Testis (tissue), 2 donors: ENCODE measurements at regions not wholly inside any gene's neighbourhood (a gene's known extent, or its start where the extent isn't known, plus 50 kb on each side); places are given as distances from the start of the nearest gene placed in this dataset.
A peak's percentile ranks its signal among the peaks of the same experiment; 100 is the strongest.

Experiments
- DNase-seq: peaks from one replicate; pipeline ENCODE4 v3.0.0-alpha.2; 2019
- H3K27ac ChIP-seq, 2 donors: fragments of 200-600 bp; sonication (generic); one replicate each; pipeline ENCODE4 v1.5.1; 2019
- H3K27me3 ChIP-seq: fragments of 200-600 bp; sonication (generic); one replicate; pipeline ENCODE4 v1.5.1; 2019
- H3K36me3 ChIP-seq: fragments of 200-600 bp; sonication (generic); one replicate; pipeline ENCODE4 v1.5.1; 2017; ENCODE audit warnings: low read depth; ENCODE audit errors: missing control alignments
- H3K4me1 ChIP-seq: fragments of 200-600 bp; sonication (generic); one replicate; pipeline ENCODE4 v1.5.1; 2019
- H3K4me3 ChIP-seq, 2 donors: fragments of 200-600 bp; sonication (generic); one replicate each; pipeline ENCODE4 v1.5.1; 2017 to 2019
- H3K9me3 ChIP-seq: fragments of 200-600 bp; sonication (generic); one replicate; pipeline ENCODE4 v1.5.1; 2017
- POLR2A ChIP-seq: fragments of 450-650 bp; IDR thresholded peaks from one replicate; pipeline ENCODE4 v1.6.1; 2017; ENCODE audit warnings: antibody characterized with exemption, mild to moderate bottlenecking, moderate library complexity
- WGBS, 2 donors: methylation state at CpG; one replicate each; pipeline ENCODE4 v1.1.5; 2018; 5-methylcytosine and 5-hydroxymethylcytosine counted together
- intact Hi-C: fragments of 100-400 bp; cut with DNase I; formaldehyde crosslinking; loops from one replicate; pipeline ENCODE4 v1.15.1; 2023; ENCODE audit warnings: low total_unique reads
- TF ChIP-seq, protein P1 (sequence below), 3 experiments: fragments of 450-650 bp in 2 of 3; fragments of 200-600 bp in 1 of 3; sonication (generic) in 1 of 3; IDR thresholded peaks; one replicate each; pipeline ENCODE4 v1.5.1; 2016 to 2019; ENCODE audit warnings: antibody characterized with exemption in 3 of 3, mild to moderate bottlenecking in 2 of 3, moderate library complexity in 1 of 3

DNA sequence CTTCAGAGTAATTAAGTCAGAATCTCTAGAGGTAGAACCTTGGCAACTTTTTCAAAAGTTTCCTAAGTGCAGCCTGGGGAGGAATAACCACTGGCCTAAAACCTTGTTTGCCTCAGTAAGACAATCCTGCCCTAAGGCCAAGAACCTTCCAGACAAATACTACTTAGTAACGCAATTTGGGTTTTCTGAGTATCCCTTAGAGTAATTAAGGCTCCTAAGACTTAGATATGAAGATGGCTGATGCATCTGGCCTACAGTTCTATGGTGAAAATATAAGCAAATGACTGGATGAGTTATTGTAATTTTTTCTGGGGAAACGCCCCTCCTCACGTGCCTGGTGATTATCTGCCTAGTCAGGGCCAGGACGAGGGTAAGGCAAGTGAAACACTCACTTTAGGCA is 95.7 kb upstream of the DLX2 start:
- no peak overlapping the region for H3K27ac ChIP-seq
- no peaks in the 10 kb centered on the region for H3K27me3 ChIP-seq
- H3K4me3 ChIP-seq, result no peak overlapping the region
- DNase-seq, result no peak
- TF ChIP-seq, protein P1, sequence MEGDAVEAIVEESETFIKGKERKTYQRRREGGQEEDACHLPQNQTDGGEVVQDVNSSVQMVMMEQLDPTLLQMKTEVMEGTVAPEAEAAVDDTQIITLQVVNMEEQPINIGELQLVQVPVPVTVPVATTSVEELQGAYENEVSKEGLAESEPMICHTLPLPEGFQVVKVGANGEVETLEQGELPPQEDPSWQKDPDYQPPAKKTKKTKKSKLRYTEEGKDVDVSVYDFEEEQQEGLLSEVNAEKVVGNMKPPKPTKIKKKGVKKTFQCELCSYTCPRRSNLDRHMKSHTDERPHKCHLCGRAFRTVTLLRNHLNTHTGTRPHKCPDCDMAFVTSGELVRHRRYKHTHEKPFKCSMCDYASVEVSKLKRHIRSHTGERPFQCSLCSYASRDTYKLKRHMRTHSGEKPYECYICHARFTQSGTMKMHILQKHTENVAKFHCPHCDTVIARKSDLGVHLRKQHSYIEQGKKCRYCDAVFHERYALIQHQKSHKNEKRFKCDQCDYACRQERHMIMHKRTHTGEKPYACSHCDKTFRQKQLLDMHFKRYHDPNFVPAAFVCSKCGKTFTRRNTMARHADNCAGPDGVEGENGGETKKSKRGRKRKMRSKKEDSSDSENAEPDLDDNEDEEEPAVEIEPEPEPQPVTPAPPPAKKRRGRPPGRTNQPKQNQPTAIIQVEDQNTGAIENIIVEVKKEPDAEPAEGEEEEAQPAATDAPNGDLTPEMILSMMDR (IDR thresholded peaks at IDR 0.05), result no peak
- no peak for TF ChIP-seq POLR2A
- H3K36me3 ChIP-seq, result no peaks in the 10 kb centered on the region
- intact Hi-C loops, result no loop called here
- H3K4me1 ChIP-seq, result no peaks in the 10 kb centered on the region
- H3K9me3 ChIP-seq, result no peaks in the 10 kb centered on the region
- 89 to 91% methylated on average over 4 of the region's 4 CpGs for WGBS, 2 donors

- Histone ChIP-seq H3K4me3 (no peak overlapping the region), H3K9me3 (no peaks in the 10 kb centered on the region), H3K27ac (no peak overlapping the region), H3K27me3 (no peaks in the 10 kb centered on the region), H3K4me1 (no peaks in the 10 kb centered on the region), H3K36me3 (no peaks in the 10 kb centered on the region)
- intact Hi-C loops, result no loop called here
- 78 to 92% methylated on average over 1 of the region's 1 CpG for WGBS, 2 donors
- no peak for DNase-seq
- TF ChIP-seq, protein P1 (IDR thresholded peaks at IDR 0.05), result no peak
- TF ChIP-seq POLR2A, result no peak
Measured at GRCh38 chr2:172198908-172199307, 96.2 kb upstream of the DLX2 start.

GRCh38 chr2:172200495-172201085 is 97.9 kb upstream of the DLX2 start:
- no peaks in the 10 kb centered on the region for H3K9me3 ChIP-seq
- no peaks in the 10 kb centered on the region for H3K36me3 ChIP-seq
- TF ChIP-seq POLR2A, result no peak
- TF ChIP-seq, protein P1 (IDR thresholded peaks at IDR 0.05), result peak; percentile 40 to 59 (median 45)
- no peaks in the 10 kb centered on the region for H3K4me1 ChIP-seq
- WGBS, 2 donors, result 79 to 87% methylated on average over 2 of the region's 2 CpGs
- intact Hi-C loops, result loop anchor here (10.0 kb wide), 1 partner anchor 264 kb away; no protein-coding TSS in a partner anchor
- DNase-seq, result peak; percentile 72
- no peak overlapping the region for H3K27ac ChIP-seq
- H3K4me3 ChIP-seq, result no peak overlapping the region
- H3K27me3 ChIP-seq, result no peaks in the 10 kb centered on the region

DNA sequence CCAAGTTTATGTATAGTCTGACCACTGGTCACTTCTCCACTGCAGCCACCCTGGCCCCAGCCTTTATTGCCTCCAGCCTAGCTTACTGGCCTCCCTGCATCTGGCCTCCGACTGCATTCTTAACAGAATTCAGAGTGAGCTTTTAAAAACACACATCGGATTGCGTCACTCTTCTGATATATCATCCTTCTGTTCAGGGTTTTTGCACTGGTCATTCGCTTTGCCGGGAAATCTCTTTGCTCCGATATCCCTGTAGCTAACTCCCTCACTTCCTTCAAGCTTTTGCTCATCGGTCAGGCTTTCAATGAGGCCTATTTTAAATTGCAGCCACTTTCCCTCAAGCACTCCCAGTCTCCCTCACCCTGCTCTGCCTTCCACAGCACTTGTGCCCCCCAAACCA is 101.6 kb upstream of the DLX2 start:
- TF ChIP-seq, protein P1 (IDR thresholded peaks at IDR 0.05), result no peak
- no peak for TF ChIP-seq POLR2A
- no peaks in the 10 kb centered on the region for H3K36me3 ChIP-seq
- no peaks in the 10 kb centered on the region for H3K4me1 ChIP-seq
- intact Hi-C loops, result loop anchor here (10.0 kb wide), 1 partner anchor 260 kb away; no protein-coding TSS in a partner anchor
- WGBS, 2 donors, result 91 to 94% methylated on average over 7 of the region's 7 CpGs
- no peak overlapping the region for H3K27ac ChIP-seq
- H3K9me3 ChIP-seq, result no peaks in the 10 kb centered on the region
- DNase-seq, result no peak
- H3K27me3 ChIP-seq, result no peaks in the 10 kb centered on the region
- no peak overlapping the region for H3K4me3 ChIP-seq

GRCh38 chr2:172204762-172205161 is 102.1 kb upstream of the DLX2 start:
- no peak overlapping the region for H3K4me3 ChIP-seq
- DNase-seq, result no peak
- WGBS, 2 donors, result 77 to 84% methylated on average over 2 of the region's 2 CpGs
- no peak for TF ChIP-seq POLR2A
- TF ChIP-seq, protein P1 (IDR thresholded peaks at IDR 0.05), result no peak
- no peaks in the 10 kb centered on the region for H3K27me3 ChIP-seq
- H3K9me3 ChIP-seq, result no peaks in the 10 kb centered on the region
- no peaks in the 10 kb centered on the region for H3K36me3 ChIP-seq
- H3K27ac ChIP-seq, result no peak overlapping the region
- no peaks in the 10 kb centered on the region for H3K4me1 ChIP-seq
- intact Hi-C loops, result loop anchor here (10.0 kb wide), 1 partner anchor 260 kb away; no protein-coding TSS in a partner anchor
